LNCAP (cell line): ENCODE measurements at regions not wholly inside any gene's neighbourhood (a gene's known extent, or its start where the extent isn't known, plus 50 kb on each side); places are given as distances from the start of the nearest gene placed in this dataset.

Experiments used
- CTCF ChIP-seq: fragments of 450-650 bp; IDR thresholded peaks from 2 replicates; pipeline ENCODE4 v1.5.1; 2017; ENCODE audit warnings: mild to moderate bottlenecking

GRCh38 chr15:31559786-31560185, 233.2 kb downstream of the KLF13 start:
- TF ChIP-seq CTCF = no peak

GRCh38 chr15:31560643-31561042, 234.0 kb downstream of the KLF13 start:
- TF ChIP-seq CTCF = no peak

- TF ChIP-seq CTCF = no peak
Measured at GRCh38 chr15:31561156-31561555, 234.5 kb downstream of the KLF13 start.

- TF ChIP-seq CTCF = no peak
Measured at GRCh38 chr15:31563001-31563400, 236.4 kb downstream of the KLF13 start.

GRCh38 chr15:31563421-31563820, 236.8 kb downstream of the KLF13 start:
- no peak for TF ChIP-seq CTCF

- TF ChIP-seq CTCF = no peak
Measured at GRCh38 chr15:31567861-31568260, 241.2 kb downstream of the KLF13 start.

- TF ChIP-seq CTCF = no peak
Measured at GRCh38 chr15:31569836-31570235, 243.2 kb downstream of the KLF13 start.

GRCh38 chr15:31570591-31570990, 244.0 kb downstream of the KLF13 start:
- no peak for TF ChIP-seq CTCF
